ENCODE measurements at regions not wholly inside any gene's neighbourhood (a gene's known extent, or its start where the extent isn't known, plus 50 kb on each side); places are given as distances from the start of the nearest gene placed in this dataset.

DNA sequence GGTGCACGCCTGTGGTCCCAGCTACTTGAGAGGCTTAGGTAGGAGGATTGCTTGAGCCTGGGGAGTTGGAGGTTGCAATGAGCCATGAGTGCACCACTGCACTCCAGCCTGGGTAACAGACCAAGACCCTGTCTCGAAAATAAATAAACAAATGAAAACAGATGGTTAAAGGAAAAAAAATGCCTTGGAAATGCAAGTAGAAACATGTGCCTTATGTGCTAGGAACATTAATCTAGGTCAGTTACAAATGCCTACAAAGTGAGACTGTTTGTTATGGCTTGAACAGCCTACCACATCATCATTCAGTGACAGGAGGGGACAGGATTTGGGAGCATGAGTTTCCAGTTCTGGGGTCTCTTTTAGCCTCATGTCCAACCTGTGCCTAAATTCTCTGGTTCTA lies 52.4 kb upstream of the BCAT1 start:
- H3K36me3 ChIP-seq (replicated peaks in 1 of 2; ENCODE audit: control insufficient read depth in 1 of 2, insufficient read depth in 2 of 2, low read length in 2 of 2): no peaks in the 10 kb centered on the region
- no peaks in the 10 kb centered on the region for H3K27me3 ChIP-seq (ENCODE audit: control insufficient read depth in 2 of 2, insufficient read depth in 2 of 2, low read length in 2 of 2)
- H3K4me1 ChIP-seq (ENCODE audit: control insufficient read depth in 1 of 2, insufficient read depth in 2 of 2, low read length in 2 of 2): peaks cover 6 to 7% of the 10 kb centered on the region in 2 donors
- 100% methylated on average over 2 of the region's 2 CpGs for WGBS (ENCODE audit: insufficient coverage)
- no peak overlapping the region for H3K4me3 ChIP-seq (replicated peaks in 1 of 3; ENCODE audit: low read depth in 2 of 3, low read length in 3 of 3)
- no peak overlapping the region for H3K4me3 Mint-ChIP-seq
- H4K20me1 ChIP-seq (ENCODE audit: insufficient read depth, low read length): no peaks in the 10 kb centered on the region
- H3K27ac Mint-ChIP-seq: no peak overlapping the region
- intact Hi-C loops (cut with micrococcal nuclease): no loop called here
- no peaks in the 10 kb centered on the region for H3K9me3 Mint-ChIP-seq
- TF ChIP-seq CTCF (IDR thresholded peaks at IDR 0.05): no peak
- no peak overlapping the region for H3K27ac ChIP-seq (ENCODE audit: low read depth in 1 of 2, low read length in 2 of 2)
- H3K27me3 Mint-ChIP-seq (ENCODE audit: low read depth in 3 of 3): peaks cover 0 to 5% (median 0%) of the 10 kb centered on the region in 3 donors
- no peak overlapping the region for H2AFZ ChIP-seq (ENCODE audit: insufficient read depth, low read depth, low read length, poor library complexity, severe bottlenecking)
- H3K4me1 Mint-ChIP-seq: peaks cover 6% of the 10 kb centered on the region
- no peaks in the 10 kb centered on the region for H3K79me2 ChIP-seq (ENCODE audit: insufficient read depth, low read length)
- H3K9me3 ChIP-seq (replicated peaks in 1 of 2; ENCODE audit: control insufficient read depth in 1 of 2, insufficient read depth in 1 of 2, low read length in 2 of 2): no peaks in the 10 kb centered on the region
- DNase-seq: no peak
- no peak overlapping the region for H3K9ac ChIP-seq (ENCODE audit: insufficient read depth, low read length, poor library complexity, severe bottlenecking)
- H3K4me2 ChIP-seq (replicated peaks; ENCODE audit: extremely low read depth, low read length, poor library complexity, severe bottlenecking): no peak overlapping the region
- H3K36me3 Mint-ChIP-seq: no peaks in the 10 kb centered on the region

Data from CD14-positive monocyte (primary cell).